HAP-1 (cell line): ENCODE measurements at regions not wholly inside any gene's neighbourhood (a gene's known extent, or its start where the extent isn't known, plus 50 kb on each side); places are given as distances from the start of the nearest gene placed in this dataset.
"Not testable (repeated sequence)": the region's sequence is repeated elsewhere in the genome, so short reads cannot be mapped to it uniquely, and the experiment has no call there.

Experiments
- DNase-seq, 2 experiments: peaks; one replicate each; pipeline ENCODE4 v3.0.0-alpha.2; 2016 to 2020; ENCODE audit warnings: low spot score in 2 of 2
- H3K27me3 ChIP-seq: fragments of 250-450 bp; sonication (Bioruptor Pico); 2 replicates; pipeline ENCODE4 v1.5.1; 2020; ENCODE audit warnings: low read depth, mild to moderate bottlenecking, moderate library complexity
- H3K36me3 ChIP-seq: fragments of 250-450 bp; sonication (Bioruptor Pico); replicated peaks from 2 replicates; pipeline ENCODE4 v1.5.1; 2020; ENCODE audit warnings: mild to moderate bottlenecking
- H3K4me1 ChIP-seq: fragments of 250-450 bp; sonication (Bioruptor Pico); 2 replicates; pipeline ENCODE4 v1.5.1; 2020; ENCODE audit warnings: mild to moderate bottlenecking
- H3K4me3 ChIP-seq: fragments of 250-450 bp; sonication (Bioruptor Pico); 2 replicates; pipeline ENCODE4 v1.5.1; 2020; ENCODE audit warnings: mild to moderate bottlenecking, moderate library complexity
- H3K9me3 ChIP-seq: fragments of 250-450 bp; sonication (Bioruptor Pico); 2 replicates; pipeline ENCODE4 v1.5.1; 2020; ENCODE audit warnings: mild to moderate bottlenecking, moderate library complexity
- in situ Hi-C: fragments of 300-500 bp; cut with MboI; formaldehyde crosslinking; loops from 3 replicates; pipeline ENCODE4 v1.14.3; 2020; ENCODE audit warnings: low sequenced_read_pairs, inconsistent platforms, mixed read lengths

- in situ Hi-C loops, result no loop called here
- peaks cover 87% of the 10 kb centered on the region for H3K27me3 ChIP-seq
- peaks cover 16% of the 10 kb centered on the region for H3K4me1 ChIP-seq
- H3K4me3 ChIP-seq, result no peak overlapping the region
- peak in 1 of 2 experiments; percentile 3 for DNase-seq
- H3K9me3 ChIP-seq, result no peaks in the 10 kb centered on the region
- no peaks in the 10 kb centered on the region for H3K36me3 ChIP-seq
These were observed 240.2 kb downstream of the UACA start for GRCh38 chr15:70523192-70523591.

- Histone ChIP-seq H3K4me3 (no peak overlapping the region), H3K27me3 (peaks cover 88% of the 10 kb centered on the region), H3K9me3 (no peaks in the 10 kb centered on the region), H3K4me1 (peaks cover 13% of the 10 kb centered on the region), H3K36me3 (no peaks in the 10 kb centered on the region)
- DNase-seq, result peak in 1 of 2 experiments; percentile 1
- in situ Hi-C loops, result no loop called here
These were observed 240.9 kb downstream of the UACA start for GRCh38 chr15:70522323-70522966.

GRCh38 chr15:70521576-70522322 is 241.6 kb downstream of the UACA start:
- no peak overlapping the region for H3K4me3 ChIP-seq
- H3K4me1 ChIP-seq, result peaks cover 6% of the 10 kb centered on the region
- no peaks in the 10 kb centered on the region for H3K9me3 ChIP-seq
- peak in 1 of 2 experiments; percentile 7 for DNase-seq
- peaks cover 95% of the 10 kb centered on the region for H3K27me3 ChIP-seq
- in situ Hi-C loops, result no loop called here
- no peaks in the 10 kb centered on the region for H3K36me3 ChIP-seq

GRCh38 chr15:70519616-70520015 is 243.7 kb downstream of the UACA start:
- in situ Hi-C loops, result no loop called here
- Histone ChIP-seq H3K36me3 (no peaks in the 10 kb centered on the region), H3K9me3 (no peaks in the 10 kb centered on the region), H3K4me1 (no peaks in the 10 kb centered on the region), H3K27me3 (peaks cover 92% of the 10 kb centered on the region), H3K4me3 (no peak overlapping the region)
- DNase-seq, result no peak

GRCh38 chr15:70519004-70519365 is 244.4 kb downstream of the UACA start:
- Histone ChIP-seq H3K9me3 (no peaks in the 10 kb centered on the region), H3K27me3 (peaks cover 88% of the 10 kb centered on the region), H3K4me1 (no peaks in the 10 kb centered on the region), H3K4me3 (no peak overlapping the region), H3K36me3 (no peaks in the 10 kb centered on the region)
- no peak for DNase-seq
- in situ Hi-C loops, result no loop called here

GRCh38 chr15:70518201-70519003 is 245.0 kb downstream of the UACA start:
- no peaks in the 10 kb centered on the region for H3K9me3 ChIP-seq
- H3K27me3 ChIP-seq, result peaks cover 82% of the 10 kb centered on the region
- H3K4me1 ChIP-seq, result no peaks in the 10 kb centered on the region
- in situ Hi-C loops, result no loop called here
- no peak for DNase-seq
- no peaks in the 10 kb centered on the region for H3K36me3 ChIP-seq
- H3K4me3 ChIP-seq, result no peak overlapping the region

- no peaks in the 10 kb centered on the region for H3K36me3 ChIP-seq
- DNase-seq, result no peak
- peaks cover 70% of the 10 kb centered on the region for H3K27me3 ChIP-seq
- H3K9me3 ChIP-seq, result peaks cover 3% of the 10 kb centered on the region; the same call in 1 of the 2 replicates
- no peaks in the 10 kb centered on the region for H3K4me1 ChIP-seq
- H3K4me3 ChIP-seq, result no peak overlapping the region
- in situ Hi-C loops, result no loop called here
These were observed 246.2 kb downstream of the UACA start for GRCh38 chr15:70517194-70517590.

GRCh38 chr15:70516408-70517193 is 246.8 kb downstream of the UACA start:
- H3K27me3 ChIP-seq, result peaks cover 64% of the 10 kb centered on the region
- H3K36me3 ChIP-seq, result no peaks in the 10 kb centered on the region
- H3K9me3 ChIP-seq, result peaks cover 5% of the 10 kb centered on the region; the same call in 1 of the 2 replicates
- DNase-seq, result no peak
- in situ Hi-C loops, result no loop called here
- no peak overlapping the region for H3K4me3 ChIP-seq
- no peaks in the 10 kb centered on the region for H3K4me1 ChIP-seq

GRCh38 chr15:70514251-70514650 is 249.1 kb downstream of the UACA start:
- peaks cover 41% of the 10 kb centered on the region for H3K27me3 ChIP-seq
- H3K4me3 ChIP-seq, result no peak overlapping the region
- in situ Hi-C loops, result no loop called here
- peaks cover 18% of the 10 kb centered on the region for H3K9me3 ChIP-seq
- H3K4me1 ChIP-seq, result no peaks in the 10 kb centered on the region
- DNase-seq, result no peak
- no peaks in the 10 kb centered on the region for H3K36me3 ChIP-seq

GRCh38 chr15:70513819-70514218 is 249.5 kb downstream of the UACA start:
- Histone ChIP-seq H3K27me3 (peaks cover 36% of the 10 kb centered on the region), H3K9me3 (peaks cover 19% of the 10 kb centered on the region), H3K4me3 (no peak overlapping the region), H3K4me1 (no peaks in the 10 kb centered on the region; the same call in 1 of the 2 replicates), H3K36me3 (no peaks in the 10 kb centered on the region)
- DNase-seq, result no peak
- in situ Hi-C loops, result no loop called here

GRCh38 chr15:70512772-70513362 is 250.5 kb downstream of the UACA start:
- peaks cover 27% of the 10 kb centered on the region for H3K27me3 ChIP-seq
- H3K9me3 ChIP-seq, result peaks cover 19% of the 10 kb centered on the region
- DNase-seq, result peak; percentile 63 to 82
- in situ Hi-C loops, result no loop called here
- H3K4me3 ChIP-seq, result no peak overlapping the region
- peaks cover 2% of the 10 kb centered on the region; the same call in 1 of the 2 replicates for H3K4me1 ChIP-seq
- H3K36me3 ChIP-seq, result no peaks in the 10 kb centered on the region

- H3K36me3 ChIP-seq, H3K4me3 ChIP-seq, in situ Hi-C loops, DNase-seq, H3K4me1 ChIP-seq: not testable (repeated sequence)
- Histone ChIP-seq H3K9me3 (peaks cover 19% of the 10 kb centered on the region), H3K27me3 (peaks cover 19% of the 10 kb centered on the region)
These were observed 251.3 kb downstream of the UACA start for GRCh38 chr15:70511972-70512587.

- Histone ChIP-seq H3K4me1 (peaks cover 2% of the 10 kb centered on the region; the same call in 1 of the 2 replicates), H3K36me3 (no peaks in the 10 kb centered on the region), H3K9me3 (peaks cover 19% of the 10 kb centered on the region), H3K27me3 (peaks cover 5% of the 10 kb centered on the region), H3K4me3 (no peak overlapping the region)
- DNase-seq, result no peak
- in situ Hi-C loops, result no loop called here
These were observed 252.9 kb downstream of the UACA start for GRCh38 chr15:70510433-70510832.
